Epithelial cell of prostate (primary cell): ENCODE measurements at regions not wholly inside any gene's neighbourhood (a gene's known extent, or its start where the extent isn't known, plus 50 kb on each side); places are given as distances from the start of the nearest gene placed in this dataset.
"Not testable (repeated sequence)": the region's sequence is repeated elsewhere in the genome, so short reads cannot be mapped to it uniquely, and the experiment has no call there.

Experiments used
- DNase-seq: peaks from one replicate; pipeline ENCODE4 v3.0.0-alpha.2; 2011; ENCODE audit warnings: low read depth, low spot score
- H3K27ac ChIP-seq: fragments of 450-650 bp; 2 replicates; pipeline ENCODE4 v1.5.1; 2017; ENCODE audit warnings: mild to moderate bottlenecking

GRCh38 chr4:31392923-31393322, 672.8 kb downstream of the PCDH7 start:
- DNase-seq = no peak
- H3K27ac ChIP-seq = no peak overlapping the region

DNA sequence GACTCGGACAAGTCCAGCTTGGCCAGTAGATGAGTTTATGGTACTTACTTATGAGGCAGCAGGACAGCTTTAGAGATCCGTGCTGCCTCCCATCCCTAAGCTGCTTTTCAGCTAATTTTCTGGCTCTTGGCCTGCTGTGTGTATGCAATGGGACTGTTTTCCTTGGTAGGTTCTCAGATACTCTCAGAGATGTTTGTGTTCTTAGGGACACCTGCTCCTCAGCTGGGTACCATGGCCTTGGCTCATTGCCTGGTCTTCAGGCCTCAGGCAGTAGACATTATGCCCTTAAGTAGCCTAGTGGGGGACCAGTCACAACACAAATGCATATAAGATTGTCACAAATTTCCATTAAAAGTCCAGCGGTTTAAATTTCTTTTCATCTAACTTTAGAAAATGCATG, 688.0 kb downstream of the PCDH7 start:
- DNase-seq = no peak
- H3K27ac ChIP-seq = no peak overlapping the region

DNA sequence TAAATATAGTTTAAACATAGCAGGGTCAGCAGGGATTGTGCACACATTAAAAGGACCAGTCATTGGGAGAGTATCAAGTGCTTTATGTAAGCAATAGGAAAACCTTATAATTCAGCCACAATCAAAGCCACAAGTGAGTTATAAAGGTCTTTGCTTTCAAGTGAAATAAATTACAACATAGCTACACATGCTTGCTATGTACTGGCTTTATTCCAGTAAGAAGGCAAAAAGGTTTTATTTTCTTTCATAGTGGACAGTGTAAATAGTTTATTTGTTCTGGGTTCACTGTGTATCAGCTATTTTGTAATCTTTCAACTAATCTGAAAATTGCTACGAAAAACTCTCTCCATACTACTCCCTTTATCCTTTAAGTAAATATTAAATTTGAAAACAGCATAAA, 691.4 kb downstream of the PCDH7 start:
- no peak overlapping the region for H3K27ac ChIP-seq
- DNase-seq = no peak

- no peak overlapping the region for H3K27ac ChIP-seq
- DNase-seq = no peak
Measured at GRCh38 chr4:31415629-31416028, 695.5 kb downstream of the PCDH7 start.

DNA sequence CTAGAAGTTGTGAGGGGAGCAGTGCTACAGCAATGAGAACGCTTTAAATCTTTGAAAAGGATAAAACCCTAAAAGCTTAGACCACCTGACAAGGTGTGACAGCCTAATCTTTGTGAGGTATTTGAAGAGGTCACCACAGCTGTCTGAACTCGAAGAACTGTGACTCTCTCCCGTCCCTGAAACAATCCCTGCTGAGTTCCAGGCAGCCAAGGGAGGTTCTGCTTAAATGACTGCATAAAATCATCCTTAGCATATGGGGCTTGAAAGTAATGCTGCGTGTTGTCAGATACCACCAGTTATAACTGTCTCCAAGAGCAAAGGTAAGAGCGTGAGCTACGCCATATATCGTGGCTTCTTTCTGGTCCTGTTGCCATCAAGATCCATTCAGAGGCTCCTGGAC, 696.3 kb downstream of the PCDH7 start:
- H3K27ac ChIP-seq = no peak overlapping the region
- DNase-seq = no peak

DNA sequence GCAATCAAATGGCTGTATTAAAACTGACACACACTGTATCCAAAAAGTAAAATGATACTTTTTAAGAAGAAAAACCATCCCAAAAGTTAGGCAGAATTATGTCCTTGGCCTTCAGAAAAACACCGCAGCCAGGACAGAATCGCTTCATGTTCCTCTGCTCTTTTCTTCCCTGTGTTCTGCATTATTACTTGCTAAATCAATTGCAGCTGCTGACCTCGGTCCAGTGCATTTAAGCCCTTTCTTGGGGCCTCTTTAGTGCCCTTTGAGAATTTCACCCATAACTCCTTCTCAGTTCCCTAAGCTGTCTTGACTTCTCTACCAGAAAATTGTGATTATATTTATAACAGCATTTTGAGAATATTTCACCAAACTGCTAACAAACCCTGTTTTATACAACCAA, 696.9 kb downstream of the PCDH7 start:
- DNase-seq = no peak
- no peak overlapping the region for H3K27ac ChIP-seq

DNA sequence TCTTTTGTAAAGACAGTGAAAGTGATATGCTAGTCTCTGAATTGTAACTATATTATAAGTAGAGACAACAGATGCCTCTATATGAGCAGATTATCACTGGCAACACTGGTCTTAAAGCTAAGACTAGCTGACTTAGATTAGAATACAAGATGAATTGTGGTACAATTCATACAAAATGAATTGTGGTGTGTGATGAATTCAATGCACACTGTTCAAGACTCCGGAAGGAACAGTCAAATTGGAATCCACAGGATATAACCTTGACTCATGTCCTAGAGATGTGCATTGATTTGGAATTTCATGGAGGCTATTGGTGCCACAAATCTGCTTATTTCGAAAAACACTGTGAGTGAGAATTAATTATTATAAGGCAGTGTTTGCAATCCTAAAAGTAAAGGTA, 701.8 kb downstream of the PCDH7 start:
- no peak overlapping the region for H3K27ac ChIP-seq
- DNase-seq = no peak

DNA sequence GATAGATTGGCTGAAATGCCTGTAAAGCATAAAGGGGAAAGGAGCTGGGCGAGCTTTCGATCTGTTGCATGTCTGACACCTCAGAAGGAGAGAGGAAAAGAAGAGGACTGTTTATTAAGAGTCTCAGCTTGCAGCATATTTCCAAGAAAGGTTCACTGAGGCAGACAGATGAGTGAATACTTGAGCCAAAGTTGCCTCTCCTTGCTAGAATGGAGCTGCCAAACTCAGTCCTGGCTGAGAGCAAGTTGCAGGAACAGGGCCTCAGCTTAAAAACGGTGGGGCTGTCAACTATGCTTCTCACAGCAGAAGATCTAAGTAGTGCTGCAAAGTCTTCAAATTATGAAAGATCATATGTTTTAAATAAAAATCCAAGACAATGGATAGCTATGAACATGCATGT, 707.5 kb downstream of the PCDH7 start:
- no peak for DNase-seq
- H3K27ac ChIP-seq = no peak overlapping the region

- H3K27ac ChIP-seq = no peak overlapping the region
- no peak for DNase-seq
Measured at GRCh38 chr4:31442236-31442635, 722.1 kb downstream of the PCDH7 start.

- no peak for DNase-seq
- H3K27ac ChIP-seq = no peak overlapping the region
Measured at GRCh38 chr4:31445526-31445925, 725.4 kb downstream of the PCDH7 start.

DNA sequence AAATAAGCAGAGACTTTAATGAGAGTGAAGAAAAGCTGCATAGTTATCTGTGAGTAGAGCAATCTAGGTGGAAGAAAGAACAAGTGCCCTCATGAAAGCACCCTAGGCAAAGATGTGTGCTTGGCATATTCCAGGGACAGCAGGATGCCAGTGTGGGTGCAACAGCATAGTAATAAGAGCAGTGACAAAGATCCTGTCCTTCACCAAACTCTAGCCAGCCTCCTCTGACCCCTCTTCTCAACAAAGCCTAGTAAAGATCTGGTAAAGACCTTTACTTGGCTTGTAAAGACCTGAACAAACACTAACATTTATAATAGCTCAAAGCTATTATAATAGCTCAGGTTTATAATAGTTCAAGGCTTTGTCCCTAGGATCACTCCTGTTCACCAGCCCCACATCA, 735.4 kb downstream of the PCDH7 start:
- no peak for DNase-seq
- no peak overlapping the region for H3K27ac ChIP-seq

DNA sequence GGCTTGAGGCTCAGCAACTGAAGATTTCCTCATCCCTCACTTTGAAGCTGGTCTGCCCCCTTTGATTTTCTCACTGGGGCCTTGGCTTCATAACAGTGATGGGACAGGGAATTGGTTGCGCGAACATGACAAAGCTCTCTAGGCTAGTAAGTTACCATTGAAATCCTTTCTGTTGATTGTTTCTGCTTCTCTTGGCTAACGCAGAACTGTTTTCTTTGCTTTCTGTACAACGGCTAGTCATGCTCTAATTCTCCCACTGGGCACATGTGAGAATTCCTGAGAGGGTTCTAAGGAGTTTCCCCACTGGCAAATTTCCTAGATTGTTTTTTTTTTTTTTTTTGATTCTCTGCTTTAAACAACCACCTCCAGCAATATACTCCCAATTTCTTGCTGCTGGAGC, 738.6 kb downstream of the PCDH7 start:
- DNase-seq = no peak
- H3K27ac ChIP-seq = no peak overlapping the region

GRCh38 chr4:31461421-31461820, 741.3 kb downstream of the PCDH7 start:
- H3K27ac ChIP-seq = peak overlapping the region; percentile 71
- peak; percentile 48 for DNase-seq

DNA sequence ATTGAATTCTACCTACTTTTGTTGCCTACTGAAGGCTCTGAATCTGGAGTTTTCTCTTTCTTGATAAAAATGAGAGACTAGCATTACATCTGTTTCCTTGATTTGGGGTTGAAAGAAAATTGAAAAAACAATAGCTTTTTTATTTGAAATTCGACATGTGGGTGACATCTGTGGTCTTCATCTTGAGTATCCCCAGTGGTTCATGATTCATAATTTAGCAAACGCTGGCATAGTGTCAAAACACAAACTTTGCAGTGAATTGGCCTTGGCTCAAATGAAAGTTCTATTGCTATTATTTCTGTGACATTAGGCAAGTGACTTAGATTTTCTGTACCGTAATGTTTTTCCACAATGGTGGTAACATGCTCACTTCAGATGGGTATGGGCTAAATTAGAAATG, 747.6 kb downstream of the PCDH7 start:
- no peak for DNase-seq
- no peak overlapping the region for H3K27ac ChIP-seq

- no peak for DNase-seq
Measured at GRCh38 chr4:31474221-31474620, 754.1 kb downstream of the PCDH7 start.

DNA sequence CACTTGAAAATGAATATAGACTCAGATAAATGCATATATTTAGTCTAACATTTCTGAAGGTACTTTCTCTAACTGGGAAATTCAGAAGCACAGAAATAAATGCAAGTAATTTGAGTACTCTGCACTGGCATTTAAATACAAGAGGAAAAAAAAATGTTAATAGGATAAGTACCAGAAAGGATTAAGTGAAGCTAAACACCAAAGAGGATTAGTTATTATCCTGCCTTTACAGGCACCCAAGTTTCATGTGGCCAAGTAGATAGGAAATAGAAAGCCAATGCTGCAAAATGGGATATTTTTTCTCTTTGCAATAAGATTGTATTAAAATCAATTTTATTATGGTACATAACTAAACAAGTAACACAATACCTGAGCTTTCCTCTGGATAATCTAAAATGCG, 762.5 kb downstream of the PCDH7 start:
- no peak overlapping the region for H3K27ac ChIP-seq
- DNase-seq = no peak

More at GRCh38 chr4:31474221-31474620, 754.1 kb downstream of the PCDH7 start:
- H3K27ac ChIP-seq = no peak overlapping the region

DNA sequence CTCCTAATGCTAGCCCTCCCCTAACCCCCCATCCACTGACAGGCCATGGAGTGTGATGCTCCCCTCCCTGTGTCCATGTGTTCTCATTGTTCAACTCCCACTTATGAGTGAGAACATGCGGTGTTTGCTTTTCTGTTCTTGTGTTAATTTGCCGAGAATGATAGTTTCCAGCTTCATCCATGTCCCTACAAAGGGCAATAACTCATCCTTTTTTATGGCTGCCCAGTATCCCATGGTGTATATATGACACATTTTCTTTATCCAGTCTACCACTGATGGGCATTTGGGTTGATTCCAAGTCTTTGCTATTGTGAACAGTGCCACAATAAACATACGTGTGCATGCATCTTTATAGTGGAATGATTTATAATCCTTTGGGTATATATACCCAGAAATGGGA, 779.0 kb downstream of the PCDH7 start:
- not testable (repeated sequence) for DNase-seq, H3K27ac ChIP-seq

DNA sequence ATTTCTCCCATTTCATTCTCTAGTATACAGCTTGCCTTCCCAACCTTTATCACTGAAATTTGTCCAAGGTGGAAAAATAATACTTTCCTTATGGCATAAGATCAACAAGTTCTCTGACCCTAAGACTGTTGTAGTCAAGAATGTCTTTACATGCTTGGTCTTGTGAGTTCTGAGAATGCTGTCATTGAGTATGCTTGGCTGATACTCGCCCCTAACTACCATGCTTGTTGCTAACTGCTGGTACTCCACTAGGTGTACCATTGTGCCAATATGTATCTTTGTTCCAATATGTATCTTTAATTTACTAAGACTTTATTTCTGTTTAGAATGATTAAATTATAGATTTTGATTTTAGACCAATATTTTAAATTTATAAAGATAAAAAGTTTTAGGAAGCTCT, 796.4 kb downstream of the PCDH7 start:
- no peak for DNase-seq
- H3K27ac ChIP-seq = no peak overlapping the region

DNA sequence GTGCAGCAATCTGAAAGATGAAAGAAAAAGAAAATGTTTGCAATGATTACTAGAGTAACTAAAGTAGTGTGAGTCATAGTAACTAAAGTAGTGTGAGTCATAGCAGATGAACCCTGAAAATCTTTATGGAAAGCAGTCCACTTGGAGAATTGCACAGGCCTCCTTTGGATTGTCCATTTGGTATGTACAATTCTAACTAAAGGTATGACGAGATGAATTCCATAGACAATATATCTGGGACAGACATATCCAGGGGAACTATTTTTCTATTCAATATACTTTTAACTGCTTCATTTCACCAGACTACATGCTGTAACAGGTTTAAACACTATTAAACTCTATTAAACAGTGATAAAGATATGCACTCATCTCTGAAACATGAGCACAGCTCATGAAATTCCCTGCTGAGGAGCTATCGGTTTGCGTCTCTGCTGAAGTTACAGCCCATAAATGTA, 798.7 kb downstream of the PCDH7 start:
- peak; percentile 29 for DNase-seq
- H3K27ac ChIP-seq = peak overlapping the region; percentile 73

GRCh38 chr4:31530555-31530954, 810.4 kb downstream of the PCDH7 start:
- no peak overlapping the region for H3K27ac ChIP-seq
- DNase-seq = no peak

GRCh38 chr4:31538877-31539276, 818.7 kb downstream of the PCDH7 start:
- H3K27ac ChIP-seq = no peak overlapping the region
- DNase-seq = no peak

DNA sequence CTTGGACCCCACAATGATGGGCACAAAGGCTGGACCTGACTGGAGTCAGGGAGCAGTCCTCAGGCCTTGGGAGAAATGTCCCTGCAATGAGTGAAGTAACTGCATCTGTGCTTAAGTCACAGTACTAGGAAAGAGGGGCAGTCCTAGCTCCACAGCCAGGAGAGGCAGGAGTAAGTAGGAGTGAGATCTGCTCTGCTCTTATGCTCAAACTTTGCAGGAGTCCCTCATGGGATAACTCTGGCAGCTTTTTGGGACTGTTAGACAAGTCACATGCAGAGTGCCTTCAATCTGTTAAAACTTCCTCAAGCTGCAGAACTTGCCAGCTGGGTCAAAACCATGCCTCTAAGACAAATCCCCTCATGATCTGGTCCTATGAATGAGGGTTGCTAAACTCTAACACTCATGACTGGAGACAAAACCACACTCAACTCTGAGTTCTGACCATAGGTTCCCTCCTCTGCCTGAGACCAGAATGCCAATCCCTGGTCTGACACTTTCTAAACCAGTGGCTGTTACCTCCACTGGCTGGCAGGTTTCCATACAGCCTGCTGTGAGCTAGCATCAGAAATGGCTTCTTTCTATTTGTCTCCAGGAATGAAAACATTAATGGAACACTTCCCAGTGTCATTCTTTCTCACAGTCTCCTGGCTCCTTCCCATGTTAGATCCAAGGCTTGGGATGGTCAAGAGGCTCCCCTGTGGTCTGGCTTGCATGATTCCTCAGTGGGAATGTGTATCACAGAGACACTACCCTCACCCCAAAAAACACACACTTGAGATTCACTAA, 819.3 kb downstream of the PCDH7 start:
- no peak for DNase-seq
- H3K27ac ChIP-seq = no peak overlapping the region
